HepG2 (cell line): ENCODE measurements at regions not wholly inside any gene's neighbourhood (a gene's known extent, or its start where the extent isn't known, plus 50 kb on each side); places are given as distances from the start of the nearest gene placed in this dataset.

Source experiments
- ATAC-seq: fragments of 200-7000 bp; cut with Tn5 transposase; 3 replicates; pipeline ENCODE4 v1.9.1; 2020; ENCODE audit warnings: mild to moderate bottlenecking, moderate library complexity
- BruUV-seq: library from RNA; stranded (reverse); fragments of 400-500 nt; replicated peaks from 2 replicates; lab custom pipeline; 2021; lab: Mats Ljungman, UMichigan
- CTCF ChIA-PET: fragments of 300-600 bp; formaldehyde crosslinking; extraction: SDS; loops from one replicate; lab custom pipeline; 2021; ENCODE audit warnings: low total read pairs, inconsistent platforms, low intra/inter-chr PET ratio; lab: Yijun Ruan, JAX
- POLR2A ChIA-PET: fragments of 350-600 bp; sonication (Branson Sonifier 250); formaldehyde crosslinking; loops from one replicate; lab custom pipeline; 2020; ENCODE audit warnings: antibody characterized with exemption, inconsistent platforms; lab: Yijun Ruan, JAX
- DNase-seq: peaks from one replicate; pipeline ENCODE4 v3.0.0-alpha.2; 2015; ENCODE audit warnings: low spot score
- FAIRE-seq: peaks from 3 replicates; lab custom pipeline; 2011; peaks lifted over from hg19 to GRCh38; lab: Jason Lieb, UNC
- H2AFZ ChIP-seq: one replicate; pipeline ENCODE4 v1.6.1; 2011; ENCODE audit warnings: low read length, inconsistent platforms
- H3K27ac ChIP-seq: fragments of 300-600 bp; 3 replicates; pipeline ENCODE4 v1.8.0; 2011; ENCODE audit warnings: mixed run types, mild to moderate bottlenecking, mixed read lengths, low read length, inconsistent platforms; ENCODE audit not compliant: insufficient read depth; ENCODE audit errors: extremely low read length
- H3K27me3 ChIP-seq, 2 experiments: fragments of 200-600 bp in 1 of 2; 2 replicates in 1 of 2; 3 replicates in 1 of 2; pipeline versions ENCODE4 v1.6.0 to v1.8.0; 2011; ENCODE audit warnings: low read length in 2 of 2, mild to moderate bottlenecking in 2 of 2, moderate library complexity in 2 of 2, inconsistent platforms in 1 of 2; ENCODE audit not compliant: insufficient read depth in 2 of 2, control insufficient read depth in 1 of 2
- H3K36me3 ChIP-seq, 2 experiments: fragments of 200-600 bp in 1 of 2; replicated peaks in 1 of 2; 2 replicates in 1 of 2; 3 replicates in 1 of 2; pipeline versions ENCODE4 v1.5.1 to v1.8.0; 2011; ENCODE audit warnings: low read length in 2 of 2, inconsistent platforms in 1 of 2; ENCODE audit not compliant: insufficient read depth in 2 of 2, control insufficient read depth in 1 of 2
- H3K4me1 ChIP-seq: 2 replicates; pipeline ENCODE4 v1.5.1; 2012; ENCODE audit warnings: low read length, inconsistent platforms; ENCODE audit not compliant: insufficient read depth
- H3K4me2 ChIP-seq: 2 replicates; pipeline ENCODE4 v1.6.0; 2011; ENCODE audit warnings: low read depth, low read length, inconsistent platforms
- H3K4me3 ChIP-seq, 3 experiments: fragments of 200-600 bp in 1 of 3; sonication (generic), shearing (Covaris generic) in 1 of 3; replicated peaks in 1 of 3; 2 replicates each; pipeline ENCODE4 v1.5.1; 2011 to 2016; ENCODE audit warnings: low read length in 3 of 3, inconsistent platforms in 2 of 3, low read depth in 2 of 3, mild to moderate bottlenecking in 2 of 3, control low read depth in 1 of 3, mixed read lengths in 1 of 3; ENCODE audit not compliant: insufficient read depth in 1 of 3
- H3K79me2 ChIP-seq: one replicate; pipeline ENCODE4 v1.6.1; 2011; ENCODE audit warnings: low read length, inconsistent platforms; ENCODE audit not compliant: insufficient read depth
- H3K9ac ChIP-seq: 2 replicates; pipeline ENCODE4 v1.6.0; 2011; ENCODE audit warnings: mild to moderate bottlenecking, low read depth, low read length, inconsistent platforms; ENCODE audit not compliant: insufficient read depth
- H3K9me3 ChIP-seq: 2 replicates; pipeline ENCODE4 v1.5.1; 2012; ENCODE audit warnings: mild to moderate bottlenecking, low read length
- H4K20me1 ChIP-seq: 2 replicates; pipeline ENCODE4 v1.6.0; 2011; ENCODE audit warnings: inconsistent platforms, mild to moderate bottlenecking, low read length, moderate library complexity; ENCODE audit not compliant: insufficient read depth
- IKZF4 ChIP-seq: sonication (generic); formaldehyde crosslinking; IDR thresholded peaks from 2 replicates; pipeline ENCODE4 v1.5.1; 2020; ENCODE audit warnings: borderline replicate concordance, mild to moderate bottlenecking, low read depth, missing genetic modification reagents; ENCODE audit errors: not compliant biosample characterization
- IRX3 ChIP-seq: sonication (generic); formaldehyde crosslinking; IDR thresholded peaks from 2 replicates; pipeline ENCODE4 v1.8.1; 2023; ENCODE audit warnings: mild to moderate bottlenecking, low read depth, missing genetic modification reagents, borderline replicate concordance
- PRMT3 ChIP-seq: sonication (generic); formaldehyde crosslinking; IDR thresholded peaks from 2 replicates; pipeline ENCODE4 v1.8.1; 2022; ENCODE audit warnings: low read depth, mild to moderate bottlenecking, moderate library complexity, missing genetic modification reagents, borderline replicate concordance
- SATB2 ChIP-seq: sonication (generic); formaldehyde crosslinking; IDR thresholded peaks from 2 replicates; pipeline ENCODE4 v1.5.0; 2020; ENCODE audit warnings: missing genetic modification reagents
- TAF1 ChIP-seq: sonication (generic); formaldehyde crosslinking; IDR thresholded peaks from 2 replicates; pipeline ENCODE4 v1.4.0; 2020; ENCODE audit warnings: missing genetic modification reagents
- ZNF556 ChIP-seq: sonication (generic); formaldehyde crosslinking; IDR thresholded peaks from 2 replicates; pipeline ENCODE4 v1.4.0; 2020; ENCODE audit warnings: mild to moderate bottlenecking, missing genetic modification reagents, borderline replicate concordance
- in situ Hi-C: cut with HindIII; loops from 2 replicates; pipeline ENCODE4 v1.10.0; 2017; ENCODE audit warnings: low pct_unique_long_range_greater_than_20kb; ENCODE audit not compliant: extremely low pct_ligation_motif_present
- intact Hi-C: fragments of 100-400 bp; cut with micrococcal nuclease; formaldehyde crosslinking; loops from one replicate; pipeline ENCODE4 v1.10.0; 2022; ENCODE audit not compliant: unreplicated experiment
- TF ChIP-seq, protein P1 (sequence below): IDR thresholded peaks from 2 replicates; pipeline ENCODE4 v1.6.1; 2012; ENCODE audit warnings: inconsistent platforms
- TF ChIP-seq, protein P2 (sequence below): fragments of 450-650 bp; IDR thresholded peaks from 2 replicates; pipeline ENCODE4 v1.6.1; 2017
- TF ChIP-seq, protein P3 (sequence below): IDR thresholded peaks from 2 replicates; pipeline ENCODE4 v1.6.1; 2016; ENCODE audit warnings: low read depth, missing genetic modification reagents, missing compliant biosample characterization

DNA sequence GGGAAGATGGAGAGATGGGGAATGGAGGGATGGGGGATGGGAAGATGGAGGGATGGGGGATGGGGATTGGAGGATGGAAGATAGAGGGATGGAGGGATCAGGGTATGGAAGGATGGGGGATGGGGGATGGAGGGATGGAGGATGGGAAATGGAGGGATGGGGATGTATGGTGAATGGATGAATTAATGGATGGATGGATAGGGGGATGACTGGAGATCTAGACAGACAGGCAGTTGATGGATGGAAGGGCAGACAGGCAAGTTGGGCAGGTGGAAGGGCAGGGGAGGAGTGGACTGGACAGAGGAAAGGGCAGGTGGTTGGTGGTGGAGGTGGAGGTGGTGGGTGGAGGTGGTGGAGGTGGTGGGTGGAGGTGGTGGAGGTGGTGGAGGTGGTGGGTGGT lies 167.2 kb downstream of the C9orf50 start:
- Histone ChIP-seq H2AFZ (no peak overlapping the region), H3K9me3 (no peaks in the 10 kb centered on the region), H3K27me3 (peaks cover 0 to 22% of the 10 kb centered on the region in 2 experiments; a peak in 3 of 5 replicates), H3K36me3 (no peaks in the 10 kb centered on the region), H4K20me1 (no peaks in the 10 kb centered on the region), H3K4me3 (no peak overlapping the region), H3K4me2 (no peak overlapping the region), H3K79me2 (no peaks in the 10 kb centered on the region), H3K4me1 (peaks cover 37% of the 10 kb centered on the region), H3K27ac (no peak overlapping the region), H3K9ac (no peak overlapping the region)
- ChIA-PET POLR2A (no interaction called here), CTCF (no interaction called here)
- ATAC-seq (no peak), DNase-seq (no peak), FAIRE-seq (no peak)
- TF ChIP-seq SATB2 (CRISPR knock-in tag) = no peak
- TF ChIP-seq, protein P1, sequence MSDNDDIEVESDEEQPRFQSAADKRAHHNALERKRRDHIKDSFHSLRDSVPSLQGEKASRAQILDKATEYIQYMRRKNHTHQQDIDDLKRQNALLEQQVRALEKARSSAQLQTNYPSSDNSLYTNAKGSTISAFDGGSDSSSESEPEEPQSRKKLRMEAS = no peak
- no peak for TF ChIP-seq IKZF4 (CRISPR knock-in tag)
- no peak for TF ChIP-seq IRX3 (CRISPR knock-in tag)
- TF ChIP-seq PRMT3 (CRISPR knock-in tag) = no peak
- TF ChIP-seq, protein P2, sequence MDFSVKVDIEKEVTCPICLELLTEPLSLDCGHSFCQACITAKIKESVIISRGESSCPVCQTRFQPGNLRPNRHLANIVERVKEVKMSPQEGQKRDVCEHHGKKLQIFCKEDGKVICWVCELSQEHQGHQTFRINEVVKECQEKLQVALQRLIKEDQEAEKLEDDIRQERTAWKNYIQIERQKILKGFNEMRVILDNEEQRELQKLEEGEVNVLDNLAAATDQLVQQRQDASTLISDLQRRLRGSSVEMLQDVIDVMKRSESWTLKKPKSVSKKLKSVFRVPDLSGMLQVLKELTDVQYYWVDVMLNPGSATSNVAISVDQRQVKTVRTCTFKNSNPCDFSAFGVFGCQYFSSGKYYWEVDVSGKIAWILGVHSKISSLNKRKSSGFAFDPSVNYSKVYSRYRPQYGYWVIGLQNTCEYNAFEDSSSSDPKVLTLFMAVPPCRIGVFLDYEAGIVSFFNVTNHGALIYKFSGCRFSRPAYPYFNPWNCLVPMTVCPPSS = no peak
- no peak for TF ChIP-seq ZNF556
- no peak for TF ChIP-seq TAF1 (CRISPR knock-in tag)
- TF ChIP-seq, protein P3, sequence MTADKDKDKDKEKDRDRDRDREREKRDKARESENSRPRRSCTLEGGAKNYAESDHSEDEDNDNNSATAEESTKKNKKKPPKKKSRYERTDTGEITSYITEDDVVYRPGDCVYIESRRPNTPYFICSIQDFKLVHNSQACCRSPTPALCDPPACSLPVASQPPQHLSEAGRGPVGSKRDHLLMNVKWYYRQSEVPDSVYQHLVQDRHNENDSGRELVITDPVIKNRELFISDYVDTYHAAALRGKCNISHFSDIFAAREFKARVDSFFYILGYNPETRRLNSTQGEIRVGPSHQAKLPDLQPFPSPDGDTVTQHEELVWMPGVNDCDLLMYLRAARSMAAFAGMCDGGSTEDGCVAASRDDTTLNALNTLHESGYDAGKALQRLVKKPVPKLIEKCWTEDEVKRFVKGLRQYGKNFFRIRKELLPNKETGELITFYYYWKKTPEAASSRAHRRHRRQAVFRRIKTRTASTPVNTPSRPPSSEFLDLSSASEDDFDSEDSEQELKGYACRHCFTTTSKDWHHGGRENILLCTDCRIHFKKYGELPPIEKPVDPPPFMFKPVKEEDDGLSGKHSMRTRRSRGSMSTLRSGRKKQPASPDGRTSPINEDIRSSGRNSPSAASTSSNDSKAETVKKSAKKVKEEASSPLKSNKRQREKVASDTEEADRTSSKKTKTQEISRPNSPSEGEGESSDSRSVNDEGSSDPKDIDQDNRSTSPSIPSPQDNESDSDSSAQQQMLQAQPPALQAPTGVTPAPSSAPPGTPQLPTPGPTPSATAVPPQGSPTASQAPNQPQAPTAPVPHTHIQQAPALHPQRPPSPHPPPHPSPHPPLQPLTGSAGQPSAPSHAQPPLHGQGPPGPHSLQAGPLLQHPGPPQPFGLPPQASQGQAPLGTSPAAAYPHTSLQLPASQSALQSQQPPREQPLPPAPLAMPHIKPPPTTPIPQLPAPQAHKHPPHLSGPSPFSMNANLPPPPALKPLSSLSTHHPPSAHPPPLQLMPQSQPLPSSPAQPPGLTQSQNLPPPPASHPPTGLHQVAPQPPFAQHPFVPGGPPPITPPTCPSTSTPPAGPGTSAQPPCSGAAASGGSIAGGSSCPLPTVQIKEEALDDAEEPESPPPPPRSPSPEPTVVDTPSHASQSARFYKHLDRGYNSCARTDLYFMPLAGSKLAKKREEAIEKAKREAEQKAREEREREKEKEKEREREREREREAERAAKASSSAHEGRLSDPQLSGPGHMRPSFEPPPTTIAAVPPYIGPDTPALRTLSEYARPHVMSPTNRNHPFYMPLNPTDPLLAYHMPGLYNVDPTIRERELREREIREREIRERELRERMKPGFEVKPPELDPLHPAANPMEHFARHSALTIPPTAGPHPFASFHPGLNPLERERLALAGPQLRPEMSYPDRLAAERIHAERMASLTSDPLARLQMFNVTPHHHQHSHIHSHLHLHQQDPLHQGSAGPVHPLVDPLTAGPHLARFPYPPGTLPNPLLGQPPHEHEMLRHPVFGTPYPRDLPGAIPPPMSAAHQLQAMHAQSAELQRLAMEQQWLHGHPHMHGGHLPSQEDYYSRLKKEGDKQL (CRISPR knock-in tag) = no peak
- intact Hi-C loops (no loop called here), in situ Hi-C loops (no loop called here)
- BruUV-seq = no TSS peak
